Activated T-cell treated with anti-CD3 and anti-CD28 coated beads for 1 hour (primary cell): ENCODE measurements at regions not wholly inside any gene's neighbourhood (a gene's known extent, or its start where the extent isn't known, plus 50 kb on each side); places are given as distances from the start of the nearest gene placed in this dataset.

Experiments
- DNase-seq: peaks from one replicate; pipeline ENCODE4 v3.0.0-alpha.2; 2020; ENCODE audit warnings: low read depth

DNA sequence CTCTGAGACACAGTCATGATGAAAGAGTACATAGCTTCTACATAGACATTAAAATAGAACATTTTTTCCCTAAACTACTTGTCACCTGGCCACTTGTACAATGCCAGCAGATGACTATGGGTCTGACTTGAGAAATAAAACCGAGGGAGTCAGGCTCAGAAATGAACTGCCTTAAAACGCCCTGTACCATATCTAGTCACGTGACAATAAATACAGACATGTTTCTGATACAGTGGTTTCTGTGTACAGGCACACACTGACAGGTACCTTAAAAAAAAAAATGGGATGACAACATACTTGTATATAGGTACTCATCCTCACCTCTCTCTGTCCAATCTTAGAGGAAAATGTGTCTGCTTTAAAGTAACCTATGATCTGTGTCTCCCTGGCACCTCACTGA is 144.1 kb downstream of the SH3BGRL2 start:
- DNase-seq, result no peak

DNA sequence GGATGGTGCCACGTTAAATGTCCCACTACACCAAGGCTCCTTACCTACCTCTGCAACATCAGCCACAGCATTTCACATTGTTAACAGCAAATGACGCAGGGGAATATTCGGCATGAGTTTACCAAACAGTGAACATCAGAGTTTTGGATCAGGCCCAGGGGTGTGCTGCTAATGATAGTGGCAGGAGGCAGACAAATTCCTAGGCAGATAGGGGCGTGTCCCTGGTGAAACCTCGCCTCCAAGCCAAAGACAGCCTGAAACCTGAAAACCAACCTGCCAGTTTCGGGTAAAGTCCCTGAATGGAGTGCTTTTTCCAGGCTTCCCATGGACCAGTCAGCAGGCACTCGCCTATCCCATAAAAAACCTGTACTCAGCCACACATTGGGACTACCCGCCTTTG is 133.6 kb downstream of the SH3BGRL2 start:
- DNase-seq, result no peak

DNA sequence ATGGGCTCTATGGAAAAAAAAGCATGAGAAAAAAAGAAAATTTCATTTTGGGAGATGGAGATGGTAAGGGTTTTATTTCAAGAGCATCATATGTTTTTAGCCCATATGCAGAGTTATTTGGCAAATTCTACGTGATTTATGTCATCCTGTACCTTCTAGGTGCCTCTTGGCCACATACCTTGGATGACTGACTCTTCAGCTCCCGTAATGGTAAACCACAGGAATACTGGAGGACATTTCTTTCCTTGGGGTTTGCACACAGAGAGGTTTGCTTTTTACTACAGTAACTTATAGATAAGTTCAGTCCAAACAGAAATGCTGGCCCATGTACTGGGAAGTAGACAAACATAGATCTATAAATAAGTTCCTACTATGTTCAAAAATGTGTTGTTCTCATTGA is 132.2 kb downstream of the SH3BGRL2 start:
- DNase-seq, result no peak

GRCh38 chr6:79762370-79762769 is 131.2 kb downstream of the SH3BGRL2 start:
- no peak for DNase-seq

DNA sequence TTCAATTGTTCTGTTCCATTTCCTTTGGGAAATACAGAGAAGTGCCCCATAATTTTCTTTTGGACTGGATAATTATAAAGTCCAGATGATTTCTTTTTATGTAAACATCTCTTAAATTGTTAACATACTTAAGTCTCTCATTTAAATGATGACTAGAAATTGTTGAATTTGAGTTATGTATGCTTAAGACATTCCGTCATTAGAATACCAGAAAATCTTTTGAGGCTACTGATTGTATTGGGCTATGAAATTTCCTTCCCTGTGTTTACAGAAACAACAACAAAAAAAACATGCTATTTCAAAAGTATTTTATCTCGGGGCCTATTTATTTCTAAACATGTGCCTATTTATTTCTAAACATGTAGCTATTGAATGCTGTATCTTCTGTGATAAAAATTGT is 125.4 kb downstream of the SH3BGRL2 start:
- DNase-seq, result no peak

GRCh38 chr6:79755967-79756366 is 124.8 kb downstream of the SH3BGRL2 start:
- no peak for DNase-seq
